H1 (cell line): ENCODE measurements at regions not wholly inside any gene's neighbourhood (a gene's known extent, or its start where the extent isn't known, plus 50 kb on each side); places are given as distances from the start of the nearest gene placed in this dataset.

Experiments
- CTCF ChIA-PET: fragments of 300-600 bp; sonication (Branson Sonifier 250); formaldehyde crosslinking; loops from one replicate; lab custom pipeline; 2021; ENCODE audit not compliant: partially characterized antibody; lab: Charles Lee
- POLR2A ChIA-PET: fragments of 300-600 bp; sonication (Branson Sonifier 250); formaldehyde crosslinking; loops from one replicate; lab custom pipeline; 2021; ENCODE audit warnings: inconsistent platforms; ENCODE audit not compliant: partially characterized antibody; lab: Charles Lee
- DNase-seq, 2 experiments: peaks; one replicate each; pipeline versions ENCODE4 v3.0.0 to v3.0.0-alpha.2; 2010 to 2022; ENCODE audit warnings: low spot score in 2 of 2, low read depth in 1 of 2, mixed read lengths in 1 of 2
- FAIRE-seq: peaks from 2 replicates; lab custom pipeline; 2011; peaks lifted over from hg19 to GRCh38; lab: Jason Lieb, UNC
- H2AFZ ChIP-seq: 2 replicates; pipeline ENCODE4 v1.8.1; 2012; ENCODE audit warnings: low read length, inconsistent platforms
- H2AK5ac ChIP-seq: 2 replicates; pipeline ENCODE4 v1.6.1; 2013; ENCODE audit warnings: low read depth, low read length
- H2BK120ac ChIP-seq: replicated peaks from 2 replicates; pipeline ENCODE3; 2013; ENCODE audit warnings: low read depth, low read length, inconsistent platforms
- H2BK12ac ChIP-seq: 2 replicates; pipeline ENCODE4 v1.6.1; 2013; ENCODE audit warnings: low read depth, low read length
- H2BK15ac ChIP-seq: 2 replicates; pipeline ENCODE4 v1.6.1; 2013; ENCODE audit warnings: low read length
- H2BK20ac ChIP-seq: 2 replicates; pipeline ENCODE4 v1.6.1; 2013; ENCODE audit warnings: low read length
- H2BK5ac ChIP-seq: 2 replicates; pipeline ENCODE4 v1.6.1; 2013; ENCODE audit warnings: low read depth, low read length
- H3K14ac ChIP-seq: 2 replicates; pipeline ENCODE4 v1.6.1; 2013; ENCODE audit warnings: inconsistent platforms; ENCODE audit not compliant: insufficient read length
- H3K18ac ChIP-seq: 2 replicates; pipeline ENCODE4 v1.6.1; 2013; ENCODE audit warnings: low read length; ENCODE audit errors: extremely low read depth
- H3K23ac ChIP-seq: 2 replicates; pipeline ENCODE4 v1.6.1; 2013; ENCODE audit warnings: inconsistent platforms; ENCODE audit not compliant: insufficient read length
- H3K23me2 ChIP-seq: 2 replicates; pipeline ENCODE4 v1.6.1; 2013; ENCODE audit warnings: low read depth, low read length
- H3K27ac ChIP-seq: 2 replicates; pipeline ENCODE4 v1.6.1; 2011; ENCODE audit warnings: low read depth, low read length, inconsistent platforms
- H3K27me3 ChIP-seq, 4 experiments: replicated peaks in 1 of 4; 1 replicate in 1 of 4; 2 replicates in 3 of 4; pipeline versions ENCODE4 v1.6.1 to v1.8.1; 2011 to 2013; ENCODE audit warnings: low read length in 3 of 4, mild to moderate bottlenecking in 3 of 4, inconsistent platforms in 2 of 4, mixed read lengths in 2 of 4, moderate library complexity in 1 of 4; ENCODE audit not compliant: control insufficient read depth in 3 of 4, insufficient read depth in 3 of 4; ENCODE audit errors: extremely low read depth in 1 of 4
- H3K36me3 ChIP-seq, 4 experiments: 2 replicates each; pipeline versions ENCODE4 v1.6.1 to v1.8.1; 2011 to 2013; ENCODE audit warnings: mild to moderate bottlenecking in 4 of 4, low read length in 3 of 4, moderate library complexity in 2 of 4, control low read depth in 1 of 4, inconsistent platforms in 1 of 4; ENCODE audit not compliant: insufficient read depth in 4 of 4, control insufficient read depth in 2 of 4
- H3K4ac ChIP-seq: replicated peaks from 2 replicates; pipeline ENCODE3; 2013; ENCODE audit warnings: low read length, low read depth, mixed read lengths, inconsistent platforms; ENCODE audit not compliant: insufficient read length
- H3K4me1 ChIP-seq, 4 experiments: replicated peaks in 1 of 4; 1 replicate in 1 of 4; 2 replicates in 3 of 4; pipeline versions ENCODE4 v1.6.1 to v1.8.1; 2011 to 2013; ENCODE audit warnings: low read length in 3 of 4, inconsistent platforms in 2 of 4, mixed read lengths in 1 of 4; ENCODE audit not compliant: insufficient read depth in 4 of 4, control insufficient read depth in 3 of 4
- H3K4me2 ChIP-seq, 2 experiments: 2 replicates each; pipeline versions ENCODE4 v1.6.1 to v1.8.1; 2011 to 2013; ENCODE audit warnings: low read depth in 2 of 2, low read length in 2 of 2, control low read depth in 1 of 2, inconsistent platforms in 1 of 2, mild to moderate bottlenecking in 1 of 2; ENCODE audit not compliant: insufficient read depth in 1 of 2
- H3K4me3 ChIP-seq, 4 experiments: fragments of 200-600, 300-600 bp in 1 of 4; sonication (generic), shearing (Covaris generic), sonication (Bioruptor Twin) in 1 of 4; 2 replicates each; pipeline versions ENCODE4 v1.5.1 to v1.8.1; 2011 to 2016; ENCODE audit warnings: low read length in 4 of 4, low read depth in 3 of 4, control low read depth in 2 of 4, inconsistent platforms in 2 of 4, mild to moderate bottlenecking in 2 of 4, mixed read lengths in 1 of 4, moderate library complexity in 1 of 4; ENCODE audit not compliant: insufficient read depth in 2 of 4; ENCODE audit errors: extremely low read depth in 1 of 4
- H3K56ac ChIP-seq: replicated peaks from 2 replicates; pipeline ENCODE3; 2013; ENCODE audit warnings: low read depth, mild to moderate bottlenecking, mixed read lengths, low read length, inconsistent platforms; ENCODE audit not compliant: insufficient read length
- H3K79me1 ChIP-seq: 2 replicates; pipeline ENCODE4 v1.6.1; 2013; ENCODE audit warnings: low read depth, low read length, control low read depth
- H3K79me2 ChIP-seq, 2 experiments: 2 replicates each; pipeline versions ENCODE4 v1.6.1 to v1.8.1; 2012 to 2013; ENCODE audit warnings: low read length in 2 of 2, mild to moderate bottlenecking in 2 of 2, inconsistent platforms in 1 of 2; ENCODE audit not compliant: insufficient read depth in 2 of 2, control insufficient read depth in 1 of 2
- H3K9ac ChIP-seq, 4 experiments: replicated peaks in 1 of 4; 1 replicate in 1 of 4; 2 replicates in 3 of 4; pipeline versions ENCODE4 v1.6.1 to v1.8.1; 2011 to 2013; ENCODE audit warnings: low read depth in 3 of 4, low read length in 3 of 4, control low read depth in 2 of 4, mild to moderate bottlenecking in 2 of 4, moderate library complexity in 2 of 4, inconsistent platforms in 1 of 4; ENCODE audit errors: extremely low read depth in 1 of 4
- H3K9me3 ChIP-seq, 2 experiments: 2 replicates each; pipeline versions ENCODE4 v1.6.1 to v1.8.1; 2012 to 2013; ENCODE audit warnings: mild to moderate bottlenecking in 2 of 2, moderate library complexity in 2 of 2, control low read depth in 1 of 2, inconsistent platforms in 1 of 2, low read depth in 1 of 2, low read length in 1 of 2, mixed read lengths in 1 of 2; ENCODE audit not compliant: insufficient read depth in 2 of 2
- H4K20me1 ChIP-seq, 2 experiments: replicated peaks in 1 of 2; 2 replicates each; pipeline versions ENCODE3 to v1.8.1; 2011 to 2013; ENCODE audit warnings: inconsistent platforms in 2 of 2, low read length in 2 of 2, mild to moderate bottlenecking in 1 of 2; ENCODE audit not compliant: insufficient read depth in 2 of 2, control insufficient read depth in 1 of 2
- H4K5ac ChIP-seq: 2 replicates; pipeline ENCODE4 v1.6.1; 2013; ENCODE audit warnings: low read length, low read depth, mixed read lengths, inconsistent platforms; ENCODE audit not compliant: insufficient read length
- H4K8ac ChIP-seq: 2 replicates; pipeline ENCODE4 v1.8.0; 2013; ENCODE audit warnings: mild to moderate bottlenecking, moderate library complexity, low read length, inconsistent platforms; ENCODE audit not compliant: insufficient read depth; ENCODE audit errors: extremely low read depth
- H4K91ac ChIP-seq: replicated peaks from 2 replicates; pipeline ENCODE3; 2013; ENCODE audit warnings: low read length, mixed read lengths, inconsistent platforms; ENCODE audit not compliant: insufficient read length
- BACH1 ChIP-seq: IDR thresholded peaks from 2 replicates; pipeline ENCODE4 v1.6.1; 2012; ENCODE audit warnings: low read length, improper control_type of control experiment
- EZH2 ChIP-seq: fragments of 200-600 bp; sonication (generic); IDR thresholded peaks from 2 replicates; pipeline ENCODE4 v1.7.1; 2012; ENCODE audit warnings: low read depth, mild to moderate bottlenecking, moderate library complexity, low read length, inconsistent platforms; ENCODE audit not compliant: severe bottlenecking
- RXRA ChIP-seq: IDR thresholded peaks from 2 replicates; pipeline ENCODE4 v1.6.1; 2011; ENCODE audit warnings: low read depth, mild to moderate bottlenecking, low read length, moderate library complexity; ENCODE audit not compliant: insufficient read depth
- WGBS, 2 experiments: shearing (Covaris generic) in 1 of 2; methylation state at CpG; one replicate each; pipeline versions ENCODE4 v1.1.6 to v1.1.7; 2013 to 2015; ENCODE audit warnings: low lambda C conversion rate in 2 of 2, mixed read lengths in 2 of 2, inconsistent platforms in 1 of 2, low coverage in 1 of 2, missing lambda C conversion rate in 1 of 2; ENCODE audit not compliant: insufficient replicate concordance in 2 of 2, insufficient coverage in 1 of 2, insufficient read length in 1 of 2; ENCODE audit errors: extremely low coverage in 1 of 2, missing lambda C conversion rate in 1 of 2; 5-methylcytosine and 5-hydroxymethylcytosine counted together

- H3K9me3 ChIP-seq = no peaks in the 10 kb centered on the region
- no peak overlapping the region; a peak in 1 of 7 replicates for H3K9ac ChIP-seq
- H3K27ac ChIP-seq = no peak overlapping the region
- H3K4ac ChIP-seq = no peak overlapping the region
- H3K79me1 ChIP-seq = no peaks in the 10 kb centered on the region
- H2BK15ac ChIP-seq = no peak overlapping the region
- no peak overlapping the region for H4K5ac ChIP-seq
- DNase-seq = no peak
- no peak overlapping the region for H3K18ac ChIP-seq
- H3K56ac ChIP-seq = no peak overlapping the region
- 95% methylated on average over 3 of the region's 3 CpGs; no CpG with 5 or more reads in 1 of the 2 experiments for WGBS, 2 experiments
- H3K23ac ChIP-seq = no peak overlapping the region
- no peak overlapping the region for H4K8ac ChIP-seq
- no peak overlapping the region for H2BK12ac ChIP-seq
- H3K4me3 ChIP-seq = no peak overlapping the region
- no peaks in the 10 kb centered on the region for H3K4me1 ChIP-seq
- H4K20me1 ChIP-seq = no peaks in the 10 kb centered on the region
- no peak overlapping the region for H3K4me2 ChIP-seq
- H3K36me3 ChIP-seq = no peaks in the 10 kb centered on the region
- no peak overlapping the region for H2BK20ac ChIP-seq
- no peaks in the 10 kb centered on the region for H3K23me2 ChIP-seq
- H3K79me2 ChIP-seq = no peaks in the 10 kb centered on the region
- TF ChIP-seq BACH1 (no peak), RXRA (no peak), EZH2 (no peak)
- no peak overlapping the region for H3K14ac ChIP-seq
- H2AK5ac ChIP-seq = no peak overlapping the region
- H2BK5ac ChIP-seq = no peak overlapping the region
- FAIRE-seq = no peak
- ChIA-PET POLR2A (no interaction called here), CTCF (no interaction called here)
- H2AFZ ChIP-seq = no peak overlapping the region
- H4K91ac ChIP-seq = no peak overlapping the region
- no peak overlapping the region for H2BK120ac ChIP-seq
- H3K27me3 ChIP-seq = no peaks in the 10 kb centered on the region
Measured at GRCh38 chr2:140177086-140177485, 1396.9 kb upstream of the NXPH2 start.
